Upper lobe of left lung (tissue), 6 donors: ENCODE measurements at regions not wholly inside any gene's neighbourhood (a gene's known extent, or its start where the extent isn't known, plus 50 kb on each side); places are given as distances from the start of the nearest gene placed in this dataset.

Source experiments
- ATAC-seq, 2 donors: fragments of 200-7000 bp; cut with Tn5 transposase; one replicate each; pipeline ENCODE4 v1.9.1; 2022; ENCODE audit warnings: mild to moderate bottlenecking in 2 of 2, moderate library complexity in 2 of 2; ENCODE audit not compliant: low FRiP score in 2 of 2
- DNase-seq, 2 donors: peaks; one replicate each; pipeline ENCODE4 v3.0.0-alpha.2; 2019 to 2020
- H3K27ac ChIP-seq, 4 donors: fragments of 200-600 bp; sonication (generic); one replicate each; pipeline ENCODE4 v1.5.1; 2016 to 2019
- H3K27me3 ChIP-seq, 4 donors: fragments of 200-600 bp; sonication (generic); one replicate each; pipeline ENCODE4 v1.5.1; 2017 to 2019
- H3K36me3 ChIP-seq, 4 donors: fragments of 200-600 bp; sonication (generic); one replicate each; pipeline ENCODE4 v1.5.1; 2016 to 2019
- H3K4me1 ChIP-seq, 4 donors: fragments of 200-600 bp; sonication (generic); one replicate each; pipeline ENCODE4 v1.5.1; 2018 to 2019
- H3K4me3 ChIP-seq, 4 donors: fragments of 200-600 bp; sonication (generic); one replicate each; pipeline ENCODE4 v1.5.1; 2017 to 2019; ENCODE audit warnings: mild to moderate bottlenecking in 2 of 4, moderate library complexity in 1 of 4
- H3K9me3 ChIP-seq, 4 donors: fragments of 200-600 bp; sonication (generic); one replicate each; pipeline ENCODE4 v1.5.1; 2018 to 2019
- CTCF ChIP-seq, 6 experiments: fragments of 450-650 bp in 4 of 6; fragments of 200-600 bp in 2 of 6; sonication (generic) in 2 of 6; IDR thresholded peaks; one replicate each; pipeline ENCODE4 v1.5.1; 2016 to 2019; ENCODE audit warnings: antibody characterized with exemption in 6 of 6
- EP300 ChIP-seq, 4 donors: sonication (generic); formaldehyde crosslinking; IDR thresholded peaks; one replicate each; pipeline ENCODE4 v1.5.1; 2017; ENCODE audit warnings: antibody characterized with exemption in 4 of 4, control low read depth in 2 of 4
- POLR2A ChIP-seq, 4 donors: fragments of 450-650 bp; IDR thresholded peaks; one replicate each; pipeline ENCODE4 v1.5.1; 2016 to 2017; ENCODE audit warnings: antibody characterized with exemption in 4 of 4, mild to moderate bottlenecking in 2 of 4
- POLR2AphosphoS5 ChIP-seq, 2 donors: sonication (generic); formaldehyde crosslinking; IDR thresholded peaks; one replicate each; pipeline ENCODE4 v1.5.1; 2017; ENCODE audit warnings: antibody characterized with exemption in 2 of 2
- whole genome bisulfite sequencing, 2 donors: methylation state at CpG; one replicate each; pipeline ENCODE4 v1.1.5; 2017 to 2018; 5-methylcytosine and 5-hydroxymethylcytosine counted together
- donor health status: DM: no; HTN: no; CAD: no; lungs with moderate emphysema.
- donor health status: DM: no; HTN: yes; CAD: no; lungs with severe emphysema.

- H3K36me3 ChIP-seq = no peaks in the 10 kb centered on the region
- H3K4me3 ChIP-seq = no peak overlapping the region
- H3K4me1 ChIP-seq = no peaks in the 10 kb centered on the region
- H3K27me3 ChIP-seq = no peaks in the 10 kb centered on the region
- no peaks in the 10 kb centered on the region for H3K9me3 ChIP-seq
- TF ChIP-seq POLR2A (IDR thresholded peaks at IDR 0.05) = no peak
- TF ChIP-seq CTCF (IDR thresholded peaks at IDR 0.05) = no peak
- no peak for TF ChIP-seq EP300 (IDR thresholded peaks at IDR 0.05)
- TF ChIP-seq POLR2AphosphoS5 (IDR thresholded peaks at IDR 0.05) = no peak
- no peak for DNase-seq
- no peak for ATAC-seq
- no peak overlapping the region for H3K27ac ChIP-seq
- 55 to 58% methylated on average over 5 of the region's 5 CpGs for WGBS, 2 donors
These were observed 473.5 kb downstream of the MAT2B start for GRCh38 chr5:163978897-163979296.

GRCh38 chr5:163988566-163988965 lies 483.1 kb downstream of the MAT2B start:
- Histone ChIP-seq H3K27me3 (no peaks in the 10 kb centered on the region), H3K9me3 (no peaks in the 10 kb centered on the region), H3K36me3 (no peaks in the 10 kb centered on the region), H3K4me3 (no peak overlapping the region), H3K27ac (no peak overlapping the region), H3K4me1 (no peaks in the 10 kb centered on the region)
- ATAC-seq (no peak), DNase-seq (no peak)
- 39 to 41% methylated on average over 4 of the region's 4 CpGs for WGBS, 2 donors
- TF ChIP-seq POLR2A (IDR thresholded peaks at IDR 0.05) (no peak), CTCF (IDR thresholded peaks at IDR 0.05) (no peak), EP300 (IDR thresholded peaks at IDR 0.05) (no peak), POLR2AphosphoS5 (IDR thresholded peaks at IDR 0.05) (no peak)

GRCh38 chr5:163993126-163993525 lies 487.7 kb downstream of the MAT2B start:
- no peak for ATAC-seq
- Histone ChIP-seq H3K27me3 (no peaks in the 10 kb centered on the region), H3K27ac (no peak overlapping the region), H3K4me1 (no peaks in the 10 kb centered on the region), H3K36me3 (no peaks in the 10 kb centered on the region), H3K9me3 (no peaks in the 10 kb centered on the region), H3K4me3 (no peak overlapping the region)
- no peak for DNase-seq
- no peak for TF ChIP-seq POLR2AphosphoS5 (IDR thresholded peaks at IDR 0.05)
- 80 to 83% methylated on average over 5 to 6 of the region's 6 CpGs for WGBS, 2 donors

DNA sequence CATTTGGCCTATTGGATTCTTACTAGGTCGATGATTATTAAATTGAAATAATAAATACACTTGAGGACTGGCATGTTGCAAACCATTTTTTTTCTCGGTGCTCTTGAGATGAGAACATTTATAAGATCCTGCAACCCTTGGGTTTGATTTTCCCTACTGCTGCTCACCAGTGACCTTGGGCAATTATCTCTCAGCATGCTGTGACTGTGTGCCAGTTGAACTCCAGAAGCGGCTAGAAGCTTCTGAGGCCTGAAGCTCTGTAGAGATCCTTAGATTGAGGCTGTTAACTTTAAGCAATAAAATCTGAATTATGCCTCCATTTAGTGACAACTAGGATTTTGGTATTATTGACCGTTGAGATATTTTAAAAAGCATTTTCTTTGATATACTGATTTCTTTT lies 489.8 kb downstream of the MAT2B start:
- H3K9me3 ChIP-seq = no peaks in the 10 kb centered on the region
- no peak overlapping the region for H3K4me3 ChIP-seq
- no peaks in the 10 kb centered on the region for H3K27me3 ChIP-seq
- 86 to 88% methylated on average over 4 of the region's 4 CpGs for WGBS, 2 donors
- no peaks in the 10 kb centered on the region for H3K36me3 ChIP-seq
- no peak for DNase-seq
- H3K4me1 ChIP-seq = no peaks in the 10 kb centered on the region
- no peak for ATAC-seq
- no peak overlapping the region for H3K27ac ChIP-seq
- TF ChIP-seq CTCF (IDR thresholded peaks at IDR 0.05) (no peak), POLR2A (IDR thresholded peaks at IDR 0.05) (no peak), EP300 (IDR thresholded peaks at IDR 0.05) (no peak)

- no peaks in the 10 kb centered on the region for H3K9me3 ChIP-seq
These were observed 492.5 kb downstream of the MAT2B start for GRCh38 chr5:163997965-163998364.

More at GRCh38 chr5:163997965-163998364, 492.5 kb downstream of the MAT2B start:
- no peaks in the 10 kb centered on the region for H3K36me3 ChIP-seq
- ATAC-seq (no peak), DNase-seq (no peak)
- H3K4me1 ChIP-seq = no peaks in the 10 kb centered on the region
- no peaks in the 10 kb centered on the region for H3K27me3 ChIP-seq
- no peak overlapping the region for H3K27ac ChIP-seq
- no peak overlapping the region for H3K4me3 ChIP-seq
- TF ChIP-seq EP300 (IDR thresholded peaks at IDR 0.05) (no peak), CTCF (IDR thresholded peaks at IDR 0.05) (no peak), POLR2AphosphoS5 (IDR thresholded peaks at IDR 0.05) (no peak), POLR2A (IDR thresholded peaks at IDR 0.05) (no peak)
